ENCODE measurements at regions not wholly inside any gene's neighbourhood (a gene's known extent, or its start where the extent isn't known, plus 50 kb on each side); places are given as distances from the start of the nearest gene placed in this dataset.
"Not testable (repeated sequence)": the region's sequence is repeated elsewhere in the genome, so short reads cannot be mapped to it uniquely, and the experiment has no call there.

- not testable (repeated sequence) for TF ChIP-seq CTCF (conservative IDR thresholded peaks at IDR 0.05; ENCODE audit: low read depth in 2 of 2); POLR2AphosphoS5 (IDR thresholded peaks at IDR 0.05; ENCODE audit: low read depth); EZH2 (IDR thresholded peaks at IDR 0.05; ENCODE audit: low read depth, unreplicated experiment); EZH2phosphoT487 (IDR thresholded peaks at IDR 0.05; ENCODE audit: unreplicated experiment); JUNB (IDR thresholded peaks at IDR 0.05; ENCODE audit: unreplicated experiment); CREB1 (CRISPR knock-in tag; IDR thresholded peaks at IDR 0.05; ENCODE audit: low read depth); REST (IDR thresholded peaks at IDR 0.05; ENCODE audit: unreplicated experiment); STAT1 (IDR thresholded peaks at IDR 0.05; ENCODE audit: unreplicated experiment); ZNF114 (CRISPR knock-in tag; IDR thresholded peaks at IDR 0.05); NANOG (IDR thresholded peaks at IDR 0.05; ENCODE audit: borderline replicate concordance); ETS1 (IDR thresholded peaks at IDR 0.05); ZNF462 (CRISPR knock-in tag; IDR thresholded peaks at IDR 0.05); ZNF331 (CRISPR knock-in tag; IDR thresholded peaks at IDR 0.05; ENCODE audit: low read depth)
Measured at GRCh38 chr3:29182828-29183227, 98.0 kb upstream of the RBMS3 start.
